GM19467 (cell line): ENCODE measurements at regions not wholly inside any gene's neighbourhood (a gene's known extent, or its start where the extent isn't known, plus 50 kb on each side); places are given as distances from the start of the nearest gene placed in this dataset.

Source experiments
- ATAC-seq: cut with Tn5 transposase; IDR thresholded peaks from one replicate; pipeline ENCODE4 v1.9.1; 2021; ENCODE audit warnings: mild to moderate bottlenecking, moderate library complexity; ENCODE audit not compliant: unreplicated experiment

- ATAC-seq: no peak
Measured at GRCh38 chr22:22151308-22151707, 93.3 kb upstream of the VPREB1 start.

GRCh38 chr22:22150457-22150856 lies 94.1 kb upstream of the VPREB1 start:
- ATAC-seq: no peak

- ATAC-seq: no peak
Measured at GRCh38 chr22:22148905-22149304, 95.7 kb upstream of the VPREB1 start.

GRCh38 chr22:22144858-22145257 lies 99.7 kb upstream of the VPREB1 start:
- ATAC-seq: no peak

DNA sequence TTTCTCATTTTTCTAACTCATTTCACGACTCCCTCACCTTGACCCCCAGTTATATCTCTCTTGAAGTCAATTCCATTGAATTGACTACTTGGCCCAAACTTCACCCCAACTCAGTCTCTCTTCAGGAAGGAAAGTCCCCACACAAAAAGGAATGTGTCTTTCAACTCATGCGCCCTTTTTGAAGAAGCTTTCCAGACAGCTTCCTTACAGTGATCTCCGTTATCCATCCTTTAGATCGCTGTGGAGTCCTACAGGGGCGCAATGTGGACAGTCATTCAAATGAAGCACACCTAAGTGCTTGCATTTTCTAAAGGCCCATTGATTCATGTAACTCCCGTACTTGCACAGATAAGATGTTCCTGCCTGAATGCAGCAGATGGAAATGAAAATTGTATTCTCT lies 101.1 kb upstream of the VPREB1 start:
- ATAC-seq: no peak

GRCh38 chr22:22142661-22143060 lies 101.9 kb upstream of the VPREB1 start:
- no peak for ATAC-seq

- no peak for ATAC-seq
Measured at GRCh38 chr22:22141771-22142591, 102.6 kb upstream of the VPREB1 start.

DNA sequence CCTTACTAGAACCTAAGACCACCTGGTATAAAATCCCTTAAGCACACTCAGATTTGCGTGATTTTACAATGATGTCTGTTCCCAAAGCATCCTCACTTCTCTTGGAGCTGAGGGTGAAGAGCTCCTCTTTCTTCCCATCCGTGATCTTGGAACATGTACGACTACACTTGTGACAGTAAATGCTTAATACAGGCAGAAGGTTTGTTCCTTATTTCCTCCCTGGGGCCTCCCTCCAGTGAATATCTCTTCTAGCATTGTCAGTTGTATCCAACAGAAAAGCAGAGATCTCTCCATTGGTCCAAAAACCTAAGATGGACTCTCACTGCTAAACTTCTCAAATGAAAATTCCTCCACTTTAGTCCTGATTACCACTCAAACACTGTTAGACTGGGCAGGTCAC lies 103.6 kb upstream of the VPREB1 start:
- ATAC-seq: no peak

DNA sequence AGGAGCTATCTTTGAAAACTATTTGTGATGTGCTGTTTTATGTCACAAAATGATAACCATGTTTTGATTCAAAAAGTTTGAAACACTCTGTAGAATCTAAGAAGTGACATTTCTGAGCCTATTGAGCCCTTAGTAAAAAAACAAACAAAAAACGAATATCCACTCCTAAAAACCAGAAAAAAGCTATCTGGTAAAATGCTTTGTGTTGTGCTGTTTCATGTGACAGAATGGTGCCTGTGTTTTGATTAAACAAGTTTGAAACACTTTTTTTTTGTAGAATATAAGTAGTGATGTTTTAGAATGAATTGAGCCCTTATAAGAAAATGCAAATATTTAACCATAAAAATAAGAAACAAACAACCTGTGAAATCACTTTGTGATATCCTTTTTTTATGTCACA lies 105.2 kb upstream of the VPREB1 start:
- ATAC-seq: no peak

DNA sequence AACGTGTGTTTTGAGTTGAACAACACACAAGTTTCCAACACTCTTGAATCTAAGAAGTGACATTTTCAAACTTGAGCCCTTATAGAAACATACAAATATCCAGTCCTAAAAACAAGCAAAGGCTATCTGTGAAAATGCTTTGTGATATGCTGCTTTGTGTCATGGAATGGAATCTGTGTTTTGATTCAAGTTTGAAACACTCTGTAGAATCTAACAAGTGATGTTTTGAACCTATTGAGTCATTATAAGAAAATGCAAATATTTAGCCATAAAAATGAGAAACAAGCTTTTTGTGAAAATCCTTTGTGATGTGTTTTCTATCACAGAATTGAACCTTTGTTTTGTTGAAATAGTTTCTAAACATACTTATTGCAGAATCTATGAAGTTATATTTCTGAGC lies 105.7 kb upstream of the VPREB1 start:
- ATAC-seq: no peak

DNA sequence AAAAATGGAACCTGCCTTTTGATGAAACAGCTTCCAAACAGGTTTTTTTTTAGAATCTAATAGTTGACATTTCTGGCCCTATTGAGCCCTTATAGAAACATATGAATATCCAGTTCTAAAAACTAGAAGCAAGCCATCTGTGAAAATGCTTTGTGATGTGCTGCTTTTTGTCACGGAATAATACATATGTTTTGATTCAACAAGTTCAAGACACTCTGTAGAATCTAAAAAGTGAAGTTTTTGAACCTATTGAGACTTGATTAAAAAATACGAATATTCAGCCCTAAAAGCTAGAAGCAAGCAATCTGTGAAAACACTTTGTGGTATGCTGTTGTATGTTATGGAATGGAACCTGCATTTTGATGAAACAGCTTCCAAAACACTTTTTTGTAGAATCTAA lies 106.7 kb upstream of the VPREB1 start:
- ATAC-seq: no peak

DNA sequence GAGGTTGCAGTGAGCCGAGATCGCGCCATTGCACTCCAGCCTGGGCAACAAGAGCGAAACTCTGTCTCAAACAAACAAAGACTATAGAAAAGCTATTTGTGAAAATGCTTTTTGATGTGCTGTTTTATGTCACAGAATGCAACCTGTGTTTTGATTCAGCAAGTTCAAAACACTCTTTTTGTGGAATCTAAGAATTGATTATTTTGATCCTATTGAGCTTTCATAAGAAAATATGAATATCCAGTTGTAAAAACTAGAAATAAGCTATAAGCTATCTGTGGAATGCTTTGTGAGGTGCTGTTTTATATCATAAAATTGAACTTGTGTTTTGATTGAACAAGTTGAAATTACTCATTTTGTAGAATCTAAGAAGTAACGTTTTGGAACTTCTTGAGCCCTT lies 110.7 kb upstream of the VPREB1 start:
- ATAC-seq: no peak

DNA sequence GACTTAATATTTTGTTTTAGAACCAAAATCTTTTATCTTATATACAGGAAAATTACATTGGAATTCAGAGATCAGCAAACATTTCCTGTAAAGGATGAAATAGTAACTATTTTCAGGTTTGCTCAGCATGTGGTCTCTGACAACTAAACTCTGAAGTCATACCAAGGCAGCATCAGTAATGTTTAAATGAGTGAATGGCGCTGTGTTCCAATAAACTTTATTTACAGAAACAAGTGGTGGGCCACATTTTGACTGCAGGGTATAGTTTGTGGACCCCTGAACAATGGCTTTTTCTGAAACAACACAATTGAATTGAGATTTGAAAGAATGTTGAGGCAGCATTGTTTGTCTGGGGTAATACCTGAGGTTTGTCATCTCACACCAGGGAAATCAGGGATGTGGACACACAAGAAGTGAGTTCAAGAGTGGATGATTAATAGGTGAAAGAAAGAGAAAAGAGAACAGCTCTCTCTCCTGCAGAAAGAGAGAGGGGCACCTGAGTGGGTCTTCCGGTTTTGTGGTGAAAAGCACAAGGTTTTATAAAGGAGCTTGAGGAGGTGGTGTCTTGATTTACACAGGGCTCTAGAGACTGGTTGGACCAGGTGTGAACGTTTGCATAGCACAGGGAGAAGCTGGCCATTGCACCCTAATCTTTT lies 113.5 kb upstream of the VPREB1 start:
- ATAC-seq: no peak

DNA sequence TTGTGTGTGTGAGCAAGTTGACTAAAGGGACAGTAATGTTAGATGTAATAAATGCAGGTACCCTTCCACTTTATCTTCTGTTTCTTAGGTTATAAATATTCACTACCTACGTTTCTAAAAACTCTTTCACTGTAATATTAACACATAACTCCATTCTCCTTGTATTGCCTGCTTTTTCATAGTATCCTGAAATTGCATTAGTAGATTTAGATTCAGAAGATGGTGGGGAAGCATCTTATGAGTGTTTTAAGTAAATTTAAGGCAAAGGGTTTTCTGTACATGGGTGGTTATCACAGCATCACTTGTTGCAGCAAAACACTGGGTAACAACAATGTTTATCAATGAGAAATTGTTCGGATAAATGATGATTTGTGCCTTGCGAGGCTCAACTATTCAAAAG lies 115.2 kb upstream of the VPREB1 start:
- no peak for ATAC-seq

DNA sequence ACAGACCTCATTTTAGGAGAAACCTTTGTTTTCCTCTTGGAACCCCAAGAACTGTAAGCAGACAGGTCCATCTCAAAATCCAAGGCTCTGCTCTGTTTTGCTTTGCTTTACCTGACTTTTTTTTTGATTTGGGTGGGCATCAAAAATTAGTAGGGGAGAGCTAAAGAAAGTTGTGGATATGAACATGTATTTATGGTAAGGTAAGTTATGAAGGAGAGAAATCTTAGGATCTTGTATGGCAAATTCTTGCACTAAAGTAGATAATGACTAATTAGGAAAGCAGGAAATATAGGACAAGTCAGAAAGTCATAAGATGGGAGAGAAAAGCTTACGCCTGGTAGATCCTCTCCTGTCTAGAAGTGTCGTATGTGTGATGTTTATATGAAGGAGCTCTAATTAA lies 116.1 kb upstream of the VPREB1 start:
- no peak for ATAC-seq

DNA sequence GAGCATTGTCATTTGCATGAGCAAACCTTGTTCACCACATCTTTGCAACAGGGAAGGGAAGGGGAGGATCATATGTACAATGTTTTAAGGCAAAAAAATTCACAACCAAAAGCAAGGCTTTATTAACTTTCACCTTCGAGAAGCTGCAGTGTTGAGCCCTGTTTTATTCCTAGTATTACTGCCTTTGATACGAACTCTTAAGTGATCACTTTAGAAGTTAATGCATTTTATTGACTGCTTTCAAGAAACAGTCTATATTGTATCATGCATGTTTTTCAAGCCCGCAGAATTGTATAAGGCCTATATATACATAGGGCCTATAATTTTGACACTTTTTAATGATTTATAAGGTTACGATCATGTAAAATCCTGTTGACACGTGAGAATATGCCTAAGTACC lies 117.5 kb upstream of the VPREB1 start:
- ATAC-seq: no peak

- ATAC-seq: no peak
Measured at GRCh38 chr22:22125579-22126468, 118.8 kb upstream of the VPREB1 start.

DNA sequence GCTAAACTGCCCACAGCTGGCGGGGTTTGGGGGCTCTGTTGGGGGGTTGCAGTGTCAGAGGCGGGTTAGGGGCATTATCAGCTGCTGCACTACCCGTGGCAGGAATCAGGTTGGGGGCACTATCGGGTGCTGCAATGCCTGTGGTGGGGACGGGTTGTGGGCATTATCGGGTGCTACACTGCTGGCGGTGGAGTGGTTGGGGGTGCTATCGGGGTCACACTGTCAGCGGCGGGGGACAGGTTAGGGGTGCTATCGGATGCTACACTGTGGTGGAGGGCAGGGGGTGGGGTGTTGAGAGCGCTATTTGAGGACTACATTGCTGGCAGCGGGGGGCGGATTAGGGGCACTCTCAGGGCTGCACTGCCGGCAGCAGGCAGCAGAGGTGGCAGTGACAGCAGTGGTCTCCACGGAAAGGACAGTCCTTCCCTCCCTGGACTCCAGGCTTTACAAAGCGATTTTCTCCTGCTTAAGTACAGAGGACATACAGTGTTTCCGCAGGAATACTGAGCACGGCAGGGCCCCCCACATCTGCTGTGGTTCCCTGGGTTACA lies 119.5 kb upstream of the VPREB1 start:
- ATAC-seq: no peak

DNA sequence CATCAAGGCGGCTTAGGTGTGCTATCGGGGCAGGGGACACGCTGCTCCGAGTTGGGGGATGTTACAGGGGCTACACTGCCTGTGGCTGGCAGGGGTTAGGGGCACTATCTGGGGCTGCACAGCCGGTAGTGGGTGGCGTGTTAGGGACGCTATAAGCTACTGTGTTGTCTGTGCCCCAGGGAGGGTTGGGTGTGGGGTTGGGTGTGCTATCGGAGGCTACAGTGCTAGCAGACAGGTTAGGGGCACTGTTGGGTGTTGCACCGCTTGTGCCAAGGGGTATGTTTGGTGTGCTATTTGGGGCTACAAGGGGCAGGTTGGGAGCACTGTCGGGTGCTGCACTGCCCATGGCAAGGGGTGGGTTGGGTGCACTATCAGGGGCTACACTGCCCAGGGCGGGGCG lies 120.2 kb upstream of the VPREB1 start:
- ATAC-seq: no peak

DNA sequence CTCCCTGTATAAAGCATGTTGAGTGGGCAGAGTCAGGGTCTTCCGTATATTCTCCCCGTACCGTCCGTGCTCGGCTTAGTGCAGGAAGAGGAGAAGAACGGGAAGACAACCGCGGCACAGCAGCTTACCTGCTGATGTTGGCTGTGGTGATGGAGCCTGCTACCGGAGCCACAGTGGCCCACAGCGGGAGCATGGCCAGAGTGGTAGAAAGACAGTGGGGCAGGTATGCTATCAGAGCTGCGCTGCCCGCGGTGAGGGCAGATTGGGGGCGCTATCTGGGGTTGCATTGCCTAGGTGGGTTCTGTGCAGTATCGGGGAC lies 120.7 kb upstream of the VPREB1 start:
- ATAC-seq: no peak

DNA sequence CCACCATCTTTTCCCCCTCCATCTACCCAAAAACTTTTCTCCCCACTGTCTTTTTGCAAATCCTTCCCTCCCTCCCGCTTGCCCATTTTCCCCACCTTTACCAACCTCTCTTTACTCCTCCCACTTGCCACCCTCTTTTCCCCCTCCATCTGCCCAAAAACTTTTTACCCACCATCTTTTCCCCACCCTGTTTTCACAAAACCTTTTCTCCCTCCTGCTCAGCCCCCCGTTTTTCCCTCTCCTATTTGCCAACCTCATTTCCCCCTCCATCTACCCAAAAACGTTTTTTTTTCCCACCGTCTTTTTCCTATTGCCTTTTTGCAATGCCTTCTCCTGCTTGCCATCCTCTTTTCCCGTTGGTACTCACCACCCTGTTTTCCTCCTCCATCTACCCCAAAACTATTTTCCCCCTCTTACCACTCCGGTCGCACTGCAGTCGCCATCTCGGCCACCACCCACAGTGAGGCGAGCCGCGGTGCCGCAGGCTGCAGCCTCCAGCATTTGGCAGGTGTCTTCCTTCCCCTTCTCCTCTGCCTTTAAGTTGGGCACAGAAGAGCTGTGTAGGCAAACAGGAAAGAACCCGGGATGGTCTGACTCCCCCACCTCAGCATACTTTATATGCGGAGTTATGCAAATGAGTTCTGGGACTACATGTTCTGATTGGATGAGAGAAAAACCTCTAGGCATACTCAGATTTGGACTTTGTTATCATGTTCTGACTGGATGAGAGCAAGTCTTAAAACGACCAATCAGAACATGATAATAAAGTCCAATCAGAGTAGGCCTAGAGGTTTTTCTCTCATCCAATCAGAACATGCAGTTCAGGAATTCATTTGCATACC lies 121.2 kb upstream of the VPREB1 start:
- ATAC-seq: no peak
